Activated T-cell treated with anti-CD3 and anti-CD28 coated beads for 48 hours (primary cell): ENCODE measurements at regions not wholly inside any gene's neighbourhood (a gene's known extent, or its start where the extent isn't known, plus 50 kb on each side); places are given as distances from the start of the nearest gene placed in this dataset.
"Not testable (repeated sequence)": the region's sequence is repeated elsewhere in the genome, so short reads cannot be mapped to it uniquely, and the experiment has no call there.

Source experiments
- DNase-seq: peaks from one replicate; pipeline ENCODE4 v3.0.0-alpha.2; 2020; ENCODE audit warnings: low read depth

GRCh38 chr13:79986890-79987289 lies 354.0 kb downstream of the SPRY2 start:
- no peak for DNase-seq

GRCh38 chr13:79974935-79975650 lies 365.8 kb downstream of the SPRY2 start:
- DNase-seq: not testable (repeated sequence)

- no peak for DNase-seq
Measured at GRCh38 chr13:79973533-79973963, 367.4 kb downstream of the SPRY2 start.

GRCh38 chr13:79972066-79972569 lies 368.8 kb downstream of the SPRY2 start:
- no peak for DNase-seq

- DNase-seq: no peak
Measured at GRCh38 chr13:79966493-79966895, 374.4 kb downstream of the SPRY2 start.

GRCh38 chr13:79966059-79966458 lies 374.9 kb downstream of the SPRY2 start:
- no peak for DNase-seq

GRCh38 chr13:79946556-79946955 lies 394.4 kb downstream of the SPRY2 start:
- no peak for DNase-seq

- no peak for DNase-seq
Measured at GRCh38 chr13:79943346-79944023, 397.4 kb downstream of the SPRY2 start.

- DNase-seq: no peak
Measured at GRCh38 chr13:79941752-79942151, 399.2 kb downstream of the SPRY2 start.

- no peak for DNase-seq
Measured at GRCh38 chr13:79939689-79940088, 401.2 kb downstream of the SPRY2 start.

GRCh38 chr13:79937771-79938216 lies 403.1 kb downstream of the SPRY2 start:
- DNase-seq: no peak

- no peak for DNase-seq
Measured at GRCh38 chr13:79937311-79937710, 403.6 kb downstream of the SPRY2 start.

GRCh38 chr13:79936368-79937136 lies 404.4 kb downstream of the SPRY2 start:
- DNase-seq: no peak

GRCh38 chr13:79935121-79935520 lies 405.8 kb downstream of the SPRY2 start:
- DNase-seq: no peak

GRCh38 chr13:79933389-79933788 lies 407.5 kb downstream of the SPRY2 start:
- no peak for DNase-seq

GRCh38 chr13:79932556-79932955 lies 408.4 kb downstream of the SPRY2 start:
- no peak for DNase-seq

- not testable (repeated sequence) for DNase-seq
Measured at GRCh38 chr13:79923973-79924556, 416.9 kb downstream of the SPRY2 start.

- DNase-seq: no peak
Measured at GRCh38 chr13:79919091-79919490, 421.8 kb downstream of the SPRY2 start.

- DNase-seq: no peak
Measured at GRCh38 chr13:79918620-79919019, 422.3 kb downstream of the SPRY2 start.

- DNase-seq: no peak
Measured at GRCh38 chr13:79917628-79918027, 423.3 kb downstream of the SPRY2 start.

GRCh38 chr13:79915114-79915811 lies 425.7 kb downstream of the SPRY2 start:
- DNase-seq: no peak
